CD8-positive, alpha-beta memory T cell (primary cell): ENCODE measurements at regions not wholly inside any gene's neighbourhood (a gene's known extent, or its start where the extent isn't known, plus 50 kb on each side); places are given as distances from the start of the nearest gene placed in this dataset.

Experiments used
- CTCF ChIA-PET: fragments of 350-600 bp; sonication (Branson Sonifier 250); formaldehyde crosslinking; loops from one replicate; lab custom pipeline; 2021; ENCODE audit warnings: antibody characterized with exemption; lab: Charles Lee
- POLR2A ChIA-PET: fragments of 350-600 bp; sonication (Branson Sonifier 250); formaldehyde crosslinking; loops from one replicate; lab custom pipeline; 2021; ENCODE audit warnings: antibody characterized with exemption; lab: Charles Lee
- DNase-seq, 5 donors: peaks; one replicate each; pipeline versions ENCODE4 v3.0.0 to v3.0.0-alpha.2; 2020 to 2022; ENCODE audit warnings: mixed read lengths in 1 of 5
- H3K27ac ChIP-seq: one replicate; pipeline ENCODE4 v1.7.0; 2013; ENCODE audit warnings: low read depth, mild to moderate bottlenecking, low read length, moderate library complexity
- H3K27me3 ChIP-seq: 2 replicates; pipeline ENCODE4 v1.7.0; 2013; ENCODE audit warnings: low read length, mild to moderate bottlenecking; ENCODE audit not compliant: insufficient read depth, poor library complexity, severe bottlenecking
- H3K36me3 ChIP-seq: 2 replicates; pipeline ENCODE4 v1.7.0; 2013; ENCODE audit warnings: mild to moderate bottlenecking, low read length, moderate library complexity; ENCODE audit not compliant: insufficient read depth
- H3K4me1 ChIP-seq: 2 replicates; pipeline ENCODE4 v1.7.0; 2013; ENCODE audit warnings: mild to moderate bottlenecking, low read length, moderate library complexity; ENCODE audit not compliant: insufficient read depth
- H3K4me3 ChIP-seq: 2 replicates; pipeline ENCODE4 v1.7.0; 2013; ENCODE audit warnings: mild to moderate bottlenecking, low read length
- H3K9me3 ChIP-seq: 2 replicates; pipeline ENCODE4 v1.7.0; 2013; ENCODE audit warnings: mild to moderate bottlenecking, low read length
- H3K27ac Mint-ChIP-seq, 8 donors: one replicate each; pipeline ENCODE4 v1.8.0; 2020 to 2021; ENCODE audit warnings: mixed read lengths in 8 of 8, mild to moderate bottlenecking in 6 of 8, inconsistent platforms in 3 of 8, moderate library complexity in 3 of 8
- H3K27me3 Mint-ChIP-seq, 2 donors: one replicate each; pipeline ENCODE4 v1.8.0; 2020 to 2021; ENCODE audit warnings: mixed read lengths in 2 of 2, mild to moderate bottlenecking in 1 of 2, moderate library complexity in 1 of 2
- H3K36me3 Mint-ChIP-seq, 3 donors: one replicate each; pipeline ENCODE4 v1.8.0; 2020 to 2021; ENCODE audit warnings: mixed read lengths in 3 of 3, inconsistent platforms in 1 of 3, mild to moderate bottlenecking in 1 of 3
- H3K4me1 Mint-ChIP-seq, 3 donors: one replicate each; pipeline ENCODE4 v1.8.0; 2020 to 2021; ENCODE audit warnings: mixed read lengths in 3 of 3, inconsistent platforms in 1 of 3, mild to moderate bottlenecking in 1 of 3
- H3K4me3 Mint-ChIP-seq, 7 donors: one replicate each; pipeline ENCODE4 v1.8.0; 2020 to 2021; ENCODE audit warnings: mixed read lengths in 7 of 7, mild to moderate bottlenecking in 6 of 7, moderate library complexity in 4 of 7, inconsistent platforms in 2 of 7
- H3K9me3 Mint-ChIP-seq, 5 donors: one replicate each; pipeline ENCODE4 v1.8.0; 2020 to 2022; ENCODE audit warnings: mixed read lengths in 5 of 5, mild to moderate bottlenecking in 3 of 5, moderate library complexity in 2 of 5, inconsistent platforms in 1 of 5

DNA sequence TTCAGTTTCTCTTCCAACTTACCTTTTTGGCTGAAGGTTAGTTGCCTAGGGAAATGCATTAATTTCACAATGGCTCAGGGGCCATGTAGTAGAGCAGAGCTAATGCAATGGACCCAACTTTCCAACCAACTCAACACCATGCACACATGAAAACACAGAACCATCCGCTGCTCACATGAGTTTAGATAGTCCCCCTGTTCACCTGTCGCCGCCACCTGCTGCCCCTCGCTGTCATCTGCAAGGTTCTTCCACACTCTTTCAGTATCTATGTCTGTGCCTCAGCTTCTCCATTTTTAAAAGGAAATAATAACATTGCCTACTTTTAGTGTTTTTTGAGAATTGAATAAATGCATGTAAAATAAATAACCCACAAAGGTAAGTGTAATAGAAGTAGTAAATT lies 585.6 kb downstream of the ETNK1 start:
- Histone ChIP-seq H3K4me1 (no peaks in the 10 kb centered on the region), H3K4me3 (no peak overlapping the region), H3K9me3 (no peaks in the 10 kb centered on the region), H3K27me3 (no peaks in the 10 kb centered on the region), H3K36me3 (no peaks in the 10 kb centered on the region), H3K27ac (no peak overlapping the region)
- H3K4me1 Mint-ChIP-seq = no peaks in the 10 kb centered on the region
- peaks cover 0 to 4% of the 10 kb centered on the region in 2 donors for H3K27me3 Mint-ChIP-seq
- CTCF ChIA-PET = no interaction called here
- no peak overlapping the region for H3K4me3 Mint-ChIP-seq
- no peak for DNase-seq
- no peaks in the 10 kb centered on the region for H3K36me3 Mint-ChIP-seq
- H3K27ac Mint-ChIP-seq = no peak overlapping the region
- peaks cover 0 to 11% (median 7%) of the 10 kb centered on the region in 5 donors for H3K9me3 Mint-ChIP-seq
- POLR2A ChIA-PET = no interaction called here

DNA sequence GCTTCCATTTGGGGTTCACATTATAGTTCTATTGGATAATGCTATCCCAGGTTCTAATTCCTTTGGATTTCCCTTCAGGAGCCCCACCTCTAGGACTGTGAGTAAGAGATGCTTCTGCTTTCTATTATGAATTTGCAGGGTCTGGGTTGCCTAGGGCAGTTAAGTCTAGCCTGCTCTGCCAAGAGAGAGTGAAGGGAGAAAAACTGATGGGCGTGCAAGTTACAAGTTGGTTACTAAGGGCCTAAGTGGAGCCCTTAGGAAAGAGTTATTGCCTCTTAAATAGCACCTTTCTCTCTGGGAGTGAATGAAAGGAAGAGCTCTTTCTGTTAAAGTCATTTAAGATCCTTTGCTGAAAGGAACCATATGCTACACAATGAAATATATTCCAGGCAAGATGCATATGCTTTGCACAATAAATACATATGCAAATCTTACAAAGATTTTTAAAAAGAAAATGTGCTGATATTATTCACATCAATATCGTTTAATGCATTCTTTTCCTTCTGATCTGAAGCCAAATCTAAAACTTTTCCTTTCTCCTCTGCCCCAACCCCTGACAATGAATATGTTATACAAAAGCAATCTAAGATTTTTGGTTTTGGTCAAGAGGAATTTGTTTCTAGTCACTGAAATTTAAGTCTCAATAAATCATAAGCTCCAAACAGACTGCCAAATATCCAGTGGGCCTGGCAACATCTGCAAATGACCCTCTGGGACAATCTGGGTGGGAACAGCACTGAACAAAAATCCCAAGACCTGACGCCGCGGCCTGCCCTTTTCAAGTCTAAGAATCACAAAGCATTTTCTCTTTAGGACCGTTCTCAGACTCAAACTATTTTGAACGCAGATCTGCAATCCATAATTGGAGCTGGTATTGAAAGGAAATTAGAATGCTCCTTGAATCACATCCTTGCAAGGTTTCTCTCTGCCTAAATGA lies 586.7 kb downstream of the ETNK1 start:
- no peak overlapping the region for H3K27ac ChIP-seq
- H3K4me3 Mint-ChIP-seq = no peak overlapping the region
- no peak overlapping the region for H3K4me3 ChIP-seq
- no peaks in the 10 kb centered on the region for H3K9me3 ChIP-seq
- H3K27ac Mint-ChIP-seq = no peak overlapping the region
- no peaks in the 10 kb centered on the region for H3K27me3 ChIP-seq
- ChIA-PET POLR2A (no interaction called here), CTCF (no interaction called here)
- H3K9me3 Mint-ChIP-seq = peaks cover 0 to 12% (median 8%) of the 10 kb centered on the region in 5 donors
- DNase-seq = no peak
- peaks cover 0 to 4% of the 10 kb centered on the region in 2 donors for H3K27me3 Mint-ChIP-seq
- no peaks in the 10 kb centered on the region for H3K36me3 ChIP-seq
- no peaks in the 10 kb centered on the region for H3K4me1 ChIP-seq
- H3K4me1 Mint-ChIP-seq = no peaks in the 10 kb centered on the region
- H3K36me3 Mint-ChIP-seq = no peaks in the 10 kb centered on the region

DNA sequence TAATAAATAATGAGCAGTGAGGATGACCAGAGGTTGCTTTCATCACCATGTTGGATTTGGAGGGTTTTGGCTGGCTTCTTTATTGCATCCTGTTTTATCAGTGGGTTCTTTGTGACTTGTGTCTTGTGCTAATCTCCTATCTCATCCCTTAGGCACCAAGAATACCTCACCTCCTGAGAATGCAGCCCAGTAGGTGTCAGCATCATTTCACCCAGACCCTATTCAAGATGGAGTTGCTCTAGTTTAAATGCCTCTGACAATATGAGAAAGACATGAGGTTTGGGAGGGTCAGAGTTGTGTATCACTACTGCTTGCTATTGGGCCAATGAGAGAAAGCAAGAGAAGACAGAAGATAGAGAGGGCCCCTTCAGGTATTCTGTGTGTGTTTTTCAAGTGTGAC lies 592.2 kb downstream of the ETNK1 start:
- Histone ChIP-seq H3K27ac (no peak overlapping the region), H3K27me3 (no peaks in the 10 kb centered on the region), H3K4me3 (no peak overlapping the region), H3K36me3 (no peaks in the 10 kb centered on the region), H3K9me3 (no peaks in the 10 kb centered on the region), H3K4me1 (no peaks in the 10 kb centered on the region)
- POLR2A ChIA-PET = no interaction called here
- Mint-ChIP-seq H3K9me3 (peaks cover 0 to 12% (median 8%) of the 10 kb centered on the region in 5 donors), H3K36me3 (no peaks in the 10 kb centered on the region), H3K27me3 (peaks cover 0 to 4% of the 10 kb centered on the region in 2 donors), H3K27ac (no peak overlapping the region), H3K4me1 (no peaks in the 10 kb centered on the region), H3K4me3 (no peak overlapping the region)
- CTCF ChIA-PET = no interaction called here
- DNase-seq = no peak

DNA sequence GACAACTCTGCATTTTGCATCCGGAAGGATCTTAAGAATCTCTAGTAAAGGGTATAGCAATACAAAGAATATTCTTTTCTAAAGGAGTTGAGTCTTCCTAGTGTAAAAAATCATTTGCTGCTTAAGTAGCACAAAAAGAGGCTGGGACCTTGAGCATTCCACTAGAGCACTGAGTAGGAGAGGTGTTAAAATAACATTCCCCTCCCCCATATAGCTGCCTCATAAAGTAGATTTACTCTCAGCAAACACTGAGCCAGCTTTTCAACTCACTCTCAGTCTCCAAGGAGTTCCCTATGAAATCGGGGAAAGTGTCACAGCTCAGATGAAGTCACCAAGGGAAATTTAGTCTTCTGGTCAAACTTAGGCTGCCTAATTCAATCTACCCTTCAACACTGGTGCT lies 592.7 kb downstream of the ETNK1 start:
- H3K36me3 Mint-ChIP-seq = no peaks in the 10 kb centered on the region
- no peak overlapping the region for H3K4me3 Mint-ChIP-seq
- H3K27me3 Mint-ChIP-seq = peaks cover 0 to 4% of the 10 kb centered on the region in 2 donors
- peaks cover 0 to 12% (median 8%) of the 10 kb centered on the region in 5 donors for H3K9me3 Mint-ChIP-seq
- Histone ChIP-seq H3K27ac (no peak overlapping the region), H3K27me3 (no peaks in the 10 kb centered on the region), H3K9me3 (no peaks in the 10 kb centered on the region), H3K4me1 (no peaks in the 10 kb centered on the region), H3K4me3 (no peak overlapping the region), H3K36me3 (no peaks in the 10 kb centered on the region)
- ChIA-PET POLR2A (no interaction called here), CTCF (no interaction called here)
- H3K27ac Mint-ChIP-seq = no peak overlapping the region
- DNase-seq = no peak
- H3K4me1 Mint-ChIP-seq = no peaks in the 10 kb centered on the region

DNA sequence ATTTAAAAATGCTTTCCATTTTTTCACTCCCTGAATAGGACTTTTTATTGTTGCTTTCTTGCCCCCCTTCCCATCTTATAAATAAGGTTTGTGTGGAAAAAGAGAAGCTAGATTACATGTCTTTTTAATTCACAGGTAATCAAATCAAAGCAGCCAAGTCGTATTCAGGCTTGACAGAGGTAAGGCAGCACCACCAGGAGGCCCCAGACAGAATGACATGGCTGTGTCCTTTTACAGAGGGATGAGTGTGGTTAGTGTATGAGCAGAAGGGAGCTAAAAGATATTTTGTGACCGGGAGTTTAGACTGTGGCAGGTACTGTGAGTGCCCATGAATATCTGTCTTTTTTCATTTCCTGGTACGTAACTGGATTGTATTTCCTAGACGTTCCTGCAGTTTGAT lies 596.1 kb downstream of the ETNK1 start:
- ChIA-PET POLR2A (no interaction called here), CTCF (no interaction called here)
- Histone ChIP-seq H3K4me1 (no peaks in the 10 kb centered on the region), H3K4me3 (no peak overlapping the region), H3K27ac (no peak overlapping the region), H3K36me3 (no peaks in the 10 kb centered on the region), H3K9me3 (no peaks in the 10 kb centered on the region), H3K27me3 (no peaks in the 10 kb centered on the region)
- Mint-ChIP-seq H3K4me3 (no peak overlapping the region), H3K27me3 (peaks cover 0 to 4% of the 10 kb centered on the region in 2 donors), H3K27ac (no peak overlapping the region), H3K36me3 (no peaks in the 10 kb centered on the region), H3K4me1 (no peaks in the 10 kb centered on the region), H3K9me3 (no peaks in the 10 kb centered on the region)
- DNase-seq = no peak

DNA sequence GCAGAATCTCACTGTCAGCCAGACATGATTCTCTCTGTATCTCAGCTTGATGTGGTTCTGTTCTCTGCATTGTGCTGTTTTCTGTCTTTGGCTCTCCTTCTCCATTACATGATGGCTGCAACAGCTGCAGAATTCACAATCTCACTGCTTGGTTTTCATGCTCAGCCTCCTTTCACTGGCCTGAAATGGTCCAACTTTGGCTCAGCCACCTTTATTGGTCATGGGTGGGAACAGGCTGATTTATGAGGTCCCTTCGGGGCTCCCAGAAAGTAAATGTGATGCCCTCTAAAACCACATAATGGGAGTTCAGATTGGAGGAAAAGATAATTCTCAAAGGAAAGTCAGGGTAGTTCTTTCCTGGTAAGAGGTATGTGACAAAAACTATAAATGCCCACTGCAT lies 597.0 kb downstream of the ETNK1 start:
- no peaks in the 10 kb centered on the region for H3K27me3 ChIP-seq
- no peaks in the 10 kb centered on the region for H3K4me1 Mint-ChIP-seq
- no peaks in the 10 kb centered on the region for H3K9me3 Mint-ChIP-seq
- no peaks in the 10 kb centered on the region for H3K36me3 ChIP-seq
- no peak overlapping the region for H3K27ac Mint-ChIP-seq
- no peaks in the 10 kb centered on the region for H3K36me3 Mint-ChIP-seq
- CTCF ChIA-PET = interaction anchor here (1.1 kb wide), 1 partner anchor 17 kb away, joined by 3 read pairs; no protein-coding TSS in a partner anchor
- no peak overlapping the region for H3K4me3 Mint-ChIP-seq
- no peak overlapping the region for H3K4me3 ChIP-seq
- no peaks in the 10 kb centered on the region for H3K9me3 ChIP-seq
- H3K27ac ChIP-seq = no peak overlapping the region
- DNase-seq = no peak
- H3K4me1 ChIP-seq = no peaks in the 10 kb centered on the region
- POLR2A ChIA-PET = no interaction called here
- peaks cover 0 to 4% of the 10 kb centered on the region in 2 donors for H3K27me3 Mint-ChIP-seq

DNA sequence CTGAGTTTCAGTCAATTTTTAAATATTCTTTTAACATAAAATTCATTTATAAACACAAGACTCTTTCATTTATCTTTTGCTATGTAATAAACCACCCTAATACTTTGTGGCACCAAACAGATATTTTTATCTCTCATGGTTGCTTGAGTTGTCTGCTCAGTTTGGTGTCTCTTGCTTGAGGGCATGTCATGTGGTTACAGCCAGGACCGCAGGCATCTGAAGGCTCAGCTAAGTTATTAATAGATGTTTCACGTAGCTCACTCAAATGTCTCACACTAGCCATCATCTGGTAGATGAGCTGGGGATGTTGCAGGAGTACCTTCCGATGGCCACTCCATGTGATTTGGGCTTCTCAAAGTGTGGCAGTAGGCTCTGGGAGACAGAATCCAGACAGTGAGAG lies 597.8 kb downstream of the ETNK1 start:
- Histone ChIP-seq H3K27ac (no peak overlapping the region), H3K36me3 (no peaks in the 10 kb centered on the region), H3K27me3 (no peaks in the 10 kb centered on the region), H3K9me3 (no peaks in the 10 kb centered on the region), H3K4me3 (no peak overlapping the region), H3K4me1 (no peaks in the 10 kb centered on the region)
- Mint-ChIP-seq H3K4me1 (no peaks in the 10 kb centered on the region), H3K36me3 (no peaks in the 10 kb centered on the region), H3K27ac (no peak overlapping the region), H3K27me3 (peaks cover 0 to 4% of the 10 kb centered on the region in 2 donors), H3K4me3 (no peak overlapping the region), H3K9me3 (no peaks in the 10 kb centered on the region)
- ChIA-PET CTCF (no interaction called here), POLR2A (no interaction called here)
- no peak for DNase-seq

DNA sequence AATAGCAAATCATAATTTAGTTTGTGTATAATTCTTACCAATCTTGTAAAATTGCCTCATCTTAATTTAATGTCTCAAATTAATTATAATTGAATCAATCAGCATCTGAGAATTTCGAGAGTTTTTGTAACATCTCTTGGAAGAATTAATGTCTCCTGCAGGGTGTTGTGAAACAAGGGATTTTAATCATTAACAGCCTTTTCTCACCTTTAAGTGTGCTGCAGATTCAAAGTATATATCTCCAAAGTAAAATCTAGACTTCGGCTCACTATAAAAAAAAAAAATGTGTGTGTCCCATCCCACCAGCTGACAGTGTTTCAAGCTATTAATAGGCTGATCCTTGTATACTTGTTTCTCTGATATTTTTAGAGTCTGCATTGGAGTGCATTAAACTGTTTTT lies 603.1 kb downstream of the ETNK1 start:
- Histone ChIP-seq H3K27me3 (no peaks in the 10 kb centered on the region), H3K9me3 (no peaks in the 10 kb centered on the region), H3K4me1 (no peaks in the 10 kb centered on the region), H3K4me3 (no peak overlapping the region), H3K27ac (no peak overlapping the region), H3K36me3 (no peaks in the 10 kb centered on the region)
- Mint-ChIP-seq H3K4me3 (no peak overlapping the region), H3K9me3 (no peaks in the 10 kb centered on the region), H3K27ac (no peak overlapping the region), H3K36me3 (no peaks in the 10 kb centered on the region), H3K27me3 (no peaks in the 10 kb centered on the region), H3K4me1 (no peaks in the 10 kb centered on the region)
- POLR2A ChIA-PET = no interaction called here
- DNase-seq = no peak
- CTCF ChIA-PET = no interaction called here
